NOMO-1 treated with DMSO at 0.1 percent for 48 hours (cell line): ENCODE measurements at regions not wholly inside any gene's neighbourhood (a gene's known extent, or its start where the extent isn't known, plus 50 kb on each side); places are given as distances from the start of the nearest gene placed in this dataset.

ENCODE experiments used
- DNase-seq: peaks from one replicate; lab custom pipeline; 2025; ENCODE audit not compliant: unreplicated experiment; lab: John Stamatoyannopoulos, UW

DNA sequence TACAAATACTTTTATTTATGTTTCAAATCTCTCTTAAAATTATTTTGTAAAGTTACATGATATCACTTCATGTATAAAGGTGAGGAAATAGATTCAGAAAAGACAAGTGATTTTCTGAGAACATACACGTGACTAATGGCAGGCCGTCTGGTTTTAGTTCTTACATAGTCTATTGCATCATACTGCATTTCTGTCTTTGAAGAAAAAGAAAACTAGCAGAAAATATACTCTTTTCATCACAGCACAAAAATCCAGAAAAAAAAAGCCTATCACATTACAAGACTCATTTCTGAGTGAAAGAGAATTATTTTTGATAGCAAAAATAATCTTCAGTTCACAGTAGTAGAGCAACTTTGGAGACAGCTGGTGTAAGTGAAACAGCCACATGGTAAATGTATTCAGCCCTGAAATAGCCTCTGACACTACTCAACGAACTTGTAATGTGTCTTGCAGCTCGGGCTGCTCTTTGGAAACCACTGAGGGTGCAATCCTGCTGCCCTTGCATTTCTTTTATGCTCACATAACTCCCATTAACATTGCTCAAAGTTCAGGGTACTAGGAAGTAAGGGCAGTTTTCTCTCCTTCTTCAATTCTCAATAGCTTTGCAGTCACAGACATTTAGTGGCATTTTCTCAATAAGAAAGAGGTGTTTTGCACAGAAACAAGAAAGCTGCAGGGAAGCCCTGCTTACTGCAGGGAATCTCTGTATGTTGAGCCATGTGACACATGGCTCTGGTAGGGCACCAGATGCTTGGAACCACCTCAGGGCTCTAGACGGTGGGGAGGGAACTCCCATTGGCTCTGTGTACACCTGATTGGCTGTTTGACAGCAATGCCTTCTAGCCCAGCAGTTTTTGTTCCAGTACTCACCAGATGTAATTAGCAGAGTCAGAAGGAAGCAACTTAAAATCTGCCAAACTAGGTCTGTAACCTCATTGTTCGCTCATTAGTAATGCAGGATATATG is 845.3 kb upstream of the PTPRD start:
- no peak for DNase-seq

DNA sequence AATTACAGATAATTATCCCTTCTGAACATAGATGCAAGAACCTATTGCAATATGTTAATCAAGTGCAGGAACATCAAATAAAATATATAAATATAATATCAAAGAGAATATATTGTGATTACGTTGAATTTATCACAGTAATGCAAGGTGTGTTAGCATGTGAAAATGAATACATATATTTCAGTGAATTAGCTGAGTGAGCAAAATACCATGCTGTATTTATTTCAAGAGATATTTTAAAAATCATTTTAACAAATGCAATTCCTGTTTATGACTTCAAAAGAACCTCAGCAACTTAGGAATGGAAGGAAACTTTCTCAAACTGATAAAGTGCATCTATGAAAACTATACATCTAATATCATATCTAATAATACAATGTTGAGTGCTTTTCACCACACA is 856.9 kb upstream of the PTPRD start:
- no peak for DNase-seq

DNA sequence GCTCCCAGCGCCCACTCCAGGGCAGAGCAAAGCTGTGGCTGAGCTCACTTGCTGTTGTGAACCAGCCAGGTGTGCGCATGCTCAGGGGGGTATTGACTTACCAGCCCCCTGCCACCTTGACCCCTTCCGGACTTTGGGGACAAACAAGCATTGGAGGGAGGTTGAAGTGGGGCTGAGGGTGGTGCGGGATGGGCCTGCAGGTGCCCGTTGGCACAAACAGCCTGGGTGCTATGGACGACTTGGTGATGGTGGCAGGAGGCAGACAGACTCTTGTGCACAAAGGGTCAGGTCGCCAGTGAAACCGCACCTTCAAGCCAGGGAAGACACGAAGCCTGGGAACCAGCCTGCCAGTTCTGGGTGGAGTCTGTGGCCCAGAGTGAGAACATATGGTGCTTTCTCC is 858.5 kb upstream of the PTPRD start:
- DNase-seq: no peak

DNA sequence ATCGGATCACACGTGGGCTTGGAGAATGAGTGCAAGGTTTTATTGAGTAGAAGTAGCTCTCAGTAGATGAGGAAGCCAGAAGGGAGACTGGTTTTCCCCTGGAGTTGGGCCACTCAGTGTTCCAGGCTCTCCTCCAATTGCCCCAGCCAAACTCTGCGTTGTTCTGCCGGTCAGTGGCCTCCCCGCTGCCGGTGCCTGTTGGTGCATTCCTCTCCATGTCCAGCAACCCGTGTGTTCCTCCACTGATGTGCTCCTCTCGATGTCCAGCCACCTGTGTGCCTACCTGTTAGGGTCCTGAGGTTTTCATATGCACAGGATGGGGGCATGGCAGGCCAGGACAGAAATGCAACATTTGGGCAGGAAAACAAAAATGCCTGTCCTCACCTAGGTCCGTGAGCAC is 888.0 kb upstream of the PTPRD start:
- no peak for DNase-seq

DNA sequence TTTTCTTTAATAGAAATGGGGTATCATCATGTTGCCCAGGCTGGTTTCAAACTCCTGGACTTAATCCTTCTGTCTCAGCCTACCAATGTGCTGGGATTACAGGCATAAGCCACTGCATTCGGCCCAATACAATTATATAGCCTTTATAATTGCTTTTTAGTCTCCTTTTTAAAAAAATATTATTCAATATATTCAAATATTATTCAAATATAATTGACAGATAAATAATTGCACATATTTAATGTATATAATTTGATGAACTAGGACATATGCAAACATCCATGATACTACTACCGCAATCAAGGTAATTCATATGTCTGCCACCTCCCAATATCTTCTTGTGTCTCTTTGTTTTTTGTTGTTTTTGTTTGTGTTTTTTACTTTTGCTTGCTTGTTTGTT is 894.2 kb upstream of the PTPRD start:
- DNase-seq: no peak

DNA sequence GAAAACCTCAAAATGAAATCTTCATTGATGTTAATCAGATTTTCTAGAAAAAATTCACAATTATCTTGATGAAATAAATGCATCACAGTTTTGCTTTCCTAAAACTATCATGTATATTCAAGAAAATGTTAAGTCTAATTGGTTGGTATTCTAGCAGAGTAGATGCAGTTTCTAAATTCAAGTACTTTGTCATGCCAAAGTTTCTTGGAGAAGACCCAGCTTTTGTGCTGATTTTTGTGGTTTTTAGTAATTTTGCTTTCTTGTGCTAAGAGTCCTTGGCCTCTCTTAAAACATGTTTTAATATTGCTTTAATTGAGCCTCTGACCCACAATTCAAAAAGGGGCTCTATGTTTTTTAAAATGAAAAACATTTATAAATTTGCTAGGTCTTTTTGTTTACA is 924.8 kb upstream of the PTPRD start:
- DNase-seq: no peak

DNA sequence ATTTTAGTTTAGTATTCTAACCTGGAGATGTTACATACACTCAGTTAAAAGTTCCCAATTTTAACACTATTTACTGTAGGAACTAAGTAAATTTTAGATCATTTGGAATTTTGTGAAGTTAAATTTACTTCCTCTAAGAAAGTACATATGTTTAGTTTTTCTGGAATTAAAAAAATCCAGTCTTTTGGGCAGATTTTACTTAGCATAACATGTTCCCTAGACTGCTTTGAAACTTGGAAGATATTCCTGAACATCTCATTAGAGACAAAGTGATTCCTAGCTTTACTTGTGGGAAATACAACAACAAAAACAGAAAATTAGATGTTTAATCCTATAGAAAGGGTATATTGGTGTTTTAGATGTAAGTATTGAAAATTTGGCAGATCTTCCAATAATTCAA is 930.0 kb upstream of the PTPRD start:
- DNase-seq: no peak

DNA sequence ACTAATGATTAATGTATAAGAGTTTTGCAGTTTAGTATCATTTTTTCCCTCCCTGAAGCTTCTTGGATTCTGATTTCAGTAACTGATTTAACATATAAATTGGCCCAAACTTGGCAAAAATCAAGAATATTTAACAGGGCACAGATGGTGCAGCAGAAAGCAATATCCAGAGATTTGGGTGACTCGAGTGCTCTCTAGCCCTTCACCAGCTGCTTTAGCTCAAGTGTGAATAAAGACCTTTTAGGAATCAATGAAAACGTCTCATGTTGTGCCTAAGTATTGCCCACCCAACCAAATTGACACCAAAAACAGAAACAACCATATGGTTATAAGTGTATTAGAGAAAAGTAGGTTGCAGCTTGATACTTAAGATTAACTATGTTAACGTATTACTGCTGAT is 933.4 kb upstream of the PTPRD start:
- DNase-seq: no peak

DNA sequence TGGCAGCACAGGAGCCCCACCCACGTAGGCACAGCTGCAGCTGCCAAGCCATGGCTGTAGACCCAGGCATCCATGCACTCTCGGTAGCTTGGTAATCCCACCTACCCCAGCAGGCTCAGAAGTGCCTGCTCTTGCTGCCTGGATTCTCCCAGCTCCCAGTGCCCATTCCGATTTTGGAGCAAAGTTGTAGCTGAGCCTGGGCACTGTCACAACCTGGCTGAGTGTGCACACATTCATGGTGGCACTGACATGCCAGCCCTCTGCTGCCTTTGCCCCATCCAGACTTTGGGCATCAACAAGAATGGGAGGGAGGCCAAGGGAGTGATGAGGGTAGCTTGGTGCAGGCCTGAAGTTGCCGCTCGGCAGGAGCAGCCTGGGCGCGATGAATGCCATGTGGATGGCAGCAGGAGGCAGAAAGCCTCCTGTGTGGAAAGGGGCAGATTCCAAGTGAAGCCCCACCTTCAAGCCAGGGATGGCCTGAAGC is 936.6 kb upstream of the PTPRD start:
- DNase-seq: no peak

DNA sequence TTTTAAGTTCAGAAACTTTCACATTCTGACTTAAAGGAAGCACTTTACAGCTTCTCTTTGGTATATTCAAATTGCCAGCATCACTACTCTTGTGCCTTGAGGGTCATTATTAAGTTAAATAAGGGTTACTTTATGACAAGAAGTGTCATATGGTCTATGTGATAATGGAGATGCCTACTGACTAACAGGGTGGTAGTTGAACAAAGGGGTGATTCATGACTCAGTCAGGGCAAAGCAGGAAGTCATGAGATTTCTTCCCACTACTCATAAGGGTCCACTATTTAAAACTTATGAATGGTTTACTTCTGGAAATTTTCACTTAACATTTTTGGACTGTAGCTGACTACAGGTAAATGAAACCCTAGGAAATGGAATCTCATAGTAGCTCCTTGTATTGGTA is 938.3 kb upstream of the PTPRD start:
- no peak for DNase-seq

DNA sequence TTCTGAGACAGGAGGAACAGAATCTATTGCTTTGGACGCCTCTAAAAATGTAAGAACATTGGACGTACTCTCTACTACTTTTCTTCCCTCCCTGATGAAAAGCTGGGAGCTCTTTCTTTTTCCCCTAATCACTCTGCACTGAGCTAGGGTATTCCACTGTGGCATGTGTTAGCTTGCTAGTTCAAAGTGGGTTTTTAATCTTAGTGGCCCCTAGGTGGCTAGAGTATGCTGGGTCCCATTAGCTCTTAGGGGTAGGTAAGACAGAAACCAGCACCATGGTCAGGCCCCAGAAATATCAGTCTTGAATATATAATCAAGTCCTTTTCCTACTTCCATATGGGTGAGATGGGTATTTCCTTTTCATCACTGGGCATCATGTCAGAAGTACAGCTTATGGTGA is 945.2 kb upstream of the PTPRD start:
- no peak for DNase-seq

DNA sequence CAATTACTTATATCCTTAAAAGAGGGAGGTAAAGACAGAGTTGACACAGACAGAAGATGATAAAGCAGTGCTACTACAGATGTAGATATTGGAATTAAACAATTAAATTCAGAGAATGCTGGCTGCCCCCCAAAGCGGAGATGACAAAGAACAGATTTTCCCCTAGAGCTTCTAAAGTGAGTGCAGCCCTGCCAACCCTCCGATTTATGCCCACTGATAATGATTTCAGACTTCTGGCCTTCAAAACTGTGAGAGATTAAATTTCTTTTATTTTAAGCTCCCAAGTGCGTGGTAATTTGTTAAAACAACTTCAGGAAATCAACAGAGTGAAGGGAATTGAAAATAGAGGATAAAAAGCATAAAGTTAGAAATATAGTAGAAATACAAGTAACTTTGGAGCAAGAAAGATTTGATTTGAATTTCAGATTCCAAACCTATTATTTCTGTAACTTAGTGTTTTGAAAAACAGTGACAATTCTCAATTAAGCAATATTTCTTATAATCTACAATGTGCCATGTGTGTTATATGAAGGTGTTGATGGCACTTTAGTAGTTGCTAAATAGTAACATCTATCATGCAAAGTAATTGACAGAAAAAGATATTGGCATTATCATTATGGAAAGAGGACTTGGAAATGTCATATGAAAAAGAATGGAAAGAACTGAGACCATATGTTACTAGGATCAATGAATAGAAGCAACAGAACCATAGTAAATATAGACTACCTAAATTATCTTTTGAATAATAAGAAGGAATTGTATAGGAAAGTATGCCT is 946.4 kb upstream of the PTPRD start:
- DNase-seq: no peak

DNA sequence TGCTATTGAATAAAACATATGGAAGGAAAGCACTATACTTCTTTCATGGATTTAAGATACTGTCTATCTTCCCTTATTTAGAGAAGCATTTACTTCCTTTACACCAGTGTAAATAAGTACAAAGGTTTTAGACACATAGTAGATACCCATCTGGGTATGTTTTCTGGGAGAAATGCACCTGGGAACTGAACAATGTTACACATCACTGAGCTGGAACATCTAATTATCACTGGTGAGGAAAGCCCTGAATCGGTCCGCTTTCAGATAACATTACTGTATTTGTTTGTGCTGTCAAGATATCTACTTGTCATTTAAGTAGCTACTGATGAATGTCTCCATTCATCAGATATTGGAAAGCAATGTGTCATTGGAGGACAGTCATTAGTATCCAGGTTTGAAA is 964.7 kb upstream of the PTPRD start:
- no peak for DNase-seq

DNA sequence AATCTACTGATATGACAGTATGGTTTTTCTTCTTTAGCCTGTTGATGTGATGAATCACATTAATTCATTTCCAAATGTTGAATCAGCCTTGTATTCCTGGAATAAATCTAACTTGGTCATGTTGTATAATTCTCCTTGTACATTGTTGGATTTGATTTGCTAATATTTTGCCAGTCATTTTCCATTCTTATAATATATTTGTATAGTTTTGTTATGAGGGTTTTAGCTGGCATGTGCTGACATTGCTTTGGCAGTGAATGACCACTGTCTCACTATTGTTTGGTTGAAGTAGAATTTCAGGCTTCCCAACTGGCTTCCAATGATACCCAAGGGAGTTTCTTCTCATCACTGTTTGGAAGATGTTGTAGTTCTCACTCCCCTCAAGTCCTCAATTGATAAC is 983.0 kb upstream of the PTPRD start:
- DNase-seq: no peak

DNA sequence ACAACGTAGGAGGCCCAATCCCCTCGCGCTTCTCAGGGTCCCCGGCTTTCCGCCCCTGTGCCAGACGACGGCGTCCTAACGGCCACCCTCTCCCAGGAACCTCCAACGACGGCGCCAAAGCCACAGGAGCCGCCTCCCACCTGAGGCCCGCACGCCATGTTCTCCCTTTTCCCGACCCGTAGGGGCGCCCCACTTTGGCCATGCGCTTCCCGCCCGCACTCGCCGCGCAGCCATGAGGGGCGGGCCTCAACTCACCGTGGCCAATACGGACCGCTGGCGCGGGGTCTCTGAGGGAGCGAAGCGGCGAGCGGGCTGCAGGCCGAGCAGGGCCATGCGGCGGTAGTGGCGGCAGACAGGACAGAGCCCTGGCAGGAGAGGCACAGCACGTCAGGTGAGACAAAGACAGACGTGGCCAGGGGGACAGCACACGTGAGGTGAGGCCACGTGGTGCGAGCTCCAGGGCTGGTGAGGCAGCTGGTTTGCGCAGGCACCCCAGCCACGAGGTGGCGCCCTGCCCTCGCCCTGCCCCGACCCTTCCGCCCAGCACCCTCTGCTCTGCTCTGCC is 1005.5 kb upstream of the PTPRD start:
- no peak for DNase-seq

DNA sequence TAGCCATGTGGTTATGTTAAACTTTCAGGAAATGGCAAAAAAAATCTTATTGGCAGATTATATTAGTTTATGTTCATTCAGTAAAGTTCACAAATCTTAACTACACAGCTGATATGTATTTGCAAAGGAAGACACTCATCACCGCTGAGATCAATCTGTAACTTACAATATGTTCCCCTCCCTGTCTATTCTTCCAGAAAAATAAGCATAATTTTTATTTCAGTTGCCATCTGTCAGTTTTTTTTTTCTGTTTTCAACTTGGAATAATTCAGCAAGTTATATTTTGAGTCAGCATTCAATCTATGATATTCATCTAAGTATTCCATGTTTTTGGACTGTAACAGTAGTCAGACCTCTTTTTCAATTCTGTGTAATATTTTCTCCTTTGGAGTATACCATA is 1019.9 kb upstream of the PTPRD start:
- DNase-seq: no peak

DNA sequence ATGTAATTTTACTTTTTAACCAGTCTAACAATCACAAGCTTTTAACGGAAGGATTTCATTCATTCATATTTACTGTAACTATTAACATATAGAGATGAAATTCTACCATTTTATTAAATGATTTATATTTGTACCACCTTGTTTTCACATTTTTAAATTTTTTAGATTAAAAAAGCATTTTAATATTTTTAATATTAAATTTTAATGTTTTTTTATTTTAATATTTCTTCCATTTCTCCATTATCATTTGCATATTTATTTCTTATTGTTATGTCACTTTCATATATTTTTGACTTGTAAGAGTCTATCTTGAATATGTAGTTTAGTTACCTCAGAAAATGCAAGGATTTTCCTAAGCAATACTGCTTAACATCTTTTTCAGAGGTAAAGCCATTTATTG is 1034.0 kb upstream of the PTPRD start:
- DNase-seq: no peak

DNA sequence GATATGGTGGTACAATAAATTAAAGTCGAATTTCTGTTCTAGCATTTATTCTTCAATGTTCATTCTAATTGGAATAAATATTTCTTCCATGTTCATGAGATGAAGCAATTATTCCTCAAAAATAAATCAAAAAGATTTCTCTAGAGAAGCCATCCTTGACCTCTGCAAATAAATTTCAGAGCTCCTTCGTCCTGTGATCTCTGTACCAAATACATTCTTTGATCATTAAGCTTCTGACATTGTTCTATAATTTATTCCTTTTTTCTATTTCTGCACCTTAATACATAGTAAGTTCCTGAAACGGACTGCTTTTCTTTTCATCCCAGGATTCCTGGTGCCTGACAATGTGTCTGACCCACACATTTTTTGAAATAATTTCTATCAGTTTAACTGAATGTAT is 1039.3 kb upstream of the TYRP1 start:
- no peak for DNase-seq

DNA sequence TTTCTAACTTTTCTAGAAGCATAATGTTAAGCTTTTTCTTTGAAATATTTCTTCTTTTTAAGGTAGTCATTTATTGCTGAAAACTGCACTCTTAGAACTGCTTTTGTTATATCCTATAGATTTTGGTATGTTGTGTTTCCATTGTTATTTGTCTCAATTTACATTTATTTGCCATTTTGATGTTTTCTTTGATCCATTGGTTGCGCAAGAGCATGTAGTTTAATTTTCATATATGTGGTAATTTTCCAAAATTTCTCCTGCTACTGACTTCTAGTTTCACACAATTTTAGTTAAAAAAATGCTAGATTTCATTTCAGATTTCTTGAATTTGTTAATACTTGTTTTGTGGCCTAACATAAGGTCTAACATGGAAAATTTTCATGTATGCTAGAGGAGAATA is 1029.3 kb upstream of the TYRP1 start:
- no peak for DNase-seq

DNA sequence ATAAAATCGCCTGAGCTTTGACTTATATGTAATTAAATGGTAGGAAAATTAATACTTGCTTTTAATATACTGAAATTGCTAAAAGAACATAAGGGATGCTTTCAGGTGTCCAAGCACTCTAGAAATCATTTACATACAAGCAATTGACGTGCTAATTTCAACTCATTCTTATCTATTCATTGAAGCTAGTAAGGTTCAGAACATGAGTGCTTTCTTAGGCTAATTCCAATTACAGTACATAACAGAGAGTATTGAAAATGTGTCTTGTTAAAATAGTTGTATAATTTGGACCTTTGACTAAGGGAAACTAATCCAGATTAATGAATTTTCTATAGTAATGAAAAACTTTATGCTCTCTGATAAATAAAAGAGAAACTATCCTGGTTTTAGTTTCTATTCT is 1016.4 kb upstream of the TYRP1 start:
- DNase-seq: no peak

DNA sequence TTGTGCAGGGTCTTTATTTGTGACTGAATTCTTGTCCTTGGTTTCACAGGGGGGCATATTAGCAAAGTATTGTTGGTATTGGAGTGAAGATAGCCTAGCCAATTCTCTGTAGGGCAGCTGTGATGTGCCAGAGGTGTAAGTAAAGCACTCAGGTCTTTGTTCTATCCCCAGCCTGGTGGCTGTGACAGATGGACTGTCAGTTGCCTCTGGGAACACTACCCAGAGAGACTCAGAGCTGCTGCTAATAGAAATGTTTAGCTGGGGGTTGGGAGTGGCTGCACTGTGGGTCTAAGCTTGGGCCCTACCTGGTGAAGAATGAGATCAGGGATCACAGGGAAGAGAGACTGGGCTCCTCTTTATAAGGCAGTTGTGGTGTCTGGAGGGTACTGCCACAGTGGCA is 1006.5 kb upstream of the TYRP1 start:
- no peak for DNase-seq

DNA sequence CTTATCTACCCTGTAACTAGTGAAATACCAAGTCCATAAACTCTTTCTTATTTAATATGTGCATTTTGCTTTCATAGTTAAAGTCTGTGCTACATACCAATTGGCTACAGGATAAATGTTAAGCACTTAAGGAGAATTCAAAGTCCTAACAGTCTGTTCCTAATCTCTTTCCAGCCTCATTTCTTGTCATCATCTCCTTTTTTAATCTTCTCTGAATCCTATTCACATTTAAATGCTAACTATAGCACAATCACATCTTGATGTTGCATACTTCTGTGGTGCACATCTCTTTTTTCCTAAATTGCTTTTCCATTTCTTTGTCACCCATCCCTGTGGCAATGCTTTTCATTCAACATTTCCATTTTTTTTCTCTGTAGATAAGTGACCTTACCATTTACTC is 996.1 kb upstream of the TYRP1 start:
- DNase-seq: no peak
